ENCODE measurements at regions not wholly inside any gene's neighbourhood (a gene's known extent, or its start where the extent isn't known, plus 50 kb on each side); places are given as distances from the start of the nearest gene placed in this dataset.

GRCh38 chr20:52801628-52802006 is 170.5 kb upstream of the TSHZ2 start:
- Histone ChIP-seq H2AFZ (ENCODE audit: low read depth, low read length) (no peak overlapping the region), H3K27ac (ENCODE audit: low read length) (no peak overlapping the region), H3K4me1 (ENCODE audit: insufficient read depth, low read length) (no peaks in the 10 kb centered on the region), H3K4me2 (ENCODE audit: insufficient read depth, low read length) (no peak overlapping the region), H3K4me3 (ENCODE audit: low read depth in 1 of 2, low read length in 2 of 2) (no peak overlapping the region), H3K79me2 (ENCODE audit: insufficient read depth, low read length) (no peaks in the 10 kb centered on the region), H3K27me3 (ENCODE audit: insufficient read depth, low read length, poor library complexity) (peaks cover 10% of the 10 kb centered on the region), H3K9ac (ENCODE audit: low read depth, low read length) (no peak overlapping the region), H3K9me3 (ENCODE audit: insufficient read depth, low read length, severe bottlenecking) (no peaks in the 10 kb centered on the region), H3K36me3 (ENCODE audit: insufficient read depth, low read length) (no peaks in the 10 kb centered on the region), H4K20me1 (ENCODE audit: insufficient read depth, low read length) (no peaks in the 10 kb centered on the region)
- TF ChIP-seq, protein P1, sequence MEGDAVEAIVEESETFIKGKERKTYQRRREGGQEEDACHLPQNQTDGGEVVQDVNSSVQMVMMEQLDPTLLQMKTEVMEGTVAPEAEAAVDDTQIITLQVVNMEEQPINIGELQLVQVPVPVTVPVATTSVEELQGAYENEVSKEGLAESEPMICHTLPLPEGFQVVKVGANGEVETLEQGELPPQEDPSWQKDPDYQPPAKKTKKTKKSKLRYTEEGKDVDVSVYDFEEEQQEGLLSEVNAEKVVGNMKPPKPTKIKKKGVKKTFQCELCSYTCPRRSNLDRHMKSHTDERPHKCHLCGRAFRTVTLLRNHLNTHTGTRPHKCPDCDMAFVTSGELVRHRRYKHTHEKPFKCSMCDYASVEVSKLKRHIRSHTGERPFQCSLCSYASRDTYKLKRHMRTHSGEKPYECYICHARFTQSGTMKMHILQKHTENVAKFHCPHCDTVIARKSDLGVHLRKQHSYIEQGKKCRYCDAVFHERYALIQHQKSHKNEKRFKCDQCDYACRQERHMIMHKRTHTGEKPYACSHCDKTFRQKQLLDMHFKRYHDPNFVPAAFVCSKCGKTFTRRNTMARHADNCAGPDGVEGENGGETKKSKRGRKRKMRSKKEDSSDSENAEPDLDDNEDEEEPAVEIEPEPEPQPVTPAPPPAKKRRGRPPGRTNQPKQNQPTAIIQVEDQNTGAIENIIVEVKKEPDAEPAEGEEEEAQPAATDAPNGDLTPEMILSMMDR (IDR thresholded peaks at IDR 0.05; ENCODE audit: borderline replicate concordance, extremely low read depth, low read length, poor library complexity, severe bottlenecking), result no peak
- TF ChIP-seq EZH2 (IDR thresholded peaks at IDR 0.05; ENCODE audit: borderline replicate concordance, low read depth, low read length, severe bottlenecking), result no peak
- no peak for ATAC-seq (ENCODE audit: insufficient read depth, low read depth)
- no peak for DNase-seq

DNA sequence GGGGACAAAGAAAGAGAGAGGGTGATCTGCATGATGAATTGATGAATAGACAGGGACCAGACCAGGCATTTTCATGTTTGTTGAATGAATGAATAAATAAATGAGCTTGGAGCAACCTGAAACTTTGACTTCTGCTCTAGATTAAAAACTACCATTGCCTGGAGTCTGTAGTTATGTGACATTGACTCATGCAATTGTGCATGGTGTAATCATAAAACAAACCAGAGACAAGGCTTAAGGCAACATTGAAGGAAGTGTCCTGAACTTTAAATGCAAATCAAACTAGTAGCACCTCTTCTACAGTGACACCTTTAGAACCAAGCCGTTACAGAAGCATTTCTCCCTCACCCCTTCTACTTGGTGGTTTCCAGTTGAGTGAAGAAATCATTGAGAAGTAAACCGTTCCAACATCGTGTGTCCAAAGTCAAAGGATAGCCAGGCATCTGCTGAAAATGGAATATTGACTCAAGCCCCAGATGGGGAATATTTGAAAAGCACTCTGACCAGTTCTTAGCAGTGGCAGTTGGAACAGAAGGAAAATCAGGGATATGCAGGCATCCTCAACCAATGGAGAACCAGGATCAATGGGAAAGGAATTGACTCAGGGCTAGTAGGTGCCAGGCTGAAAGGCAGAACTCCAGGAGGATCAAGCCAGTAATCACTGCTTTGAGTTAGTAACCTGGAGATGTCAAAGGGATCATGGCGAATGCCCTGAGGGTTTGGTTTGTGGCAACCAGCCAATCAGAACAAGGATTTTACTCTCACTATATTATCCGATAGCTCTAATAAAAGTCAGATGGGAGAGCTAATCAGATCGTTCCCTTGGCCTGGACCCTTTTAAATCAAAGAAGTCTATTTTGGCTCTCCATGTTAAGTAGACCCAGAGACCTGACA is 171.2 kb upstream of the TSHZ2 start:
- ATAC-seq (ENCODE audit: insufficient read depth, low read depth), result no peak
- no peaks in the 10 kb centered on the region for H3K4me1 ChIP-seq (ENCODE audit: insufficient read depth, low read length)
- no peaks in the 10 kb centered on the region for H3K36me3 ChIP-seq (ENCODE audit: insufficient read depth, low read length)
- DNase-seq, result no peak
- no peaks in the 10 kb centered on the region for H3K79me2 ChIP-seq (ENCODE audit: insufficient read depth, low read length)
- H3K9me3 ChIP-seq (ENCODE audit: insufficient read depth, low read length, severe bottlenecking), result no peaks in the 10 kb centered on the region
- peaks cover 10% of the 10 kb centered on the region for H3K27me3 ChIP-seq (ENCODE audit: insufficient read depth, low read length, poor library complexity)
- TF ChIP-seq, protein P1 (IDR thresholded peaks at IDR 0.05; ENCODE audit: borderline replicate concordance, extremely low read depth, low read length, poor library complexity, severe bottlenecking), result no peak
- no peak for TF ChIP-seq EZH2 (IDR thresholded peaks at IDR 0.05; ENCODE audit: borderline replicate concordance, low read depth, low read length, severe bottlenecking)
- H2AFZ ChIP-seq (ENCODE audit: low read depth, low read length), result no peak overlapping the region
- no peak overlapping the region for H3K4me2 ChIP-seq (ENCODE audit: insufficient read depth, low read length)
- H3K9ac ChIP-seq (ENCODE audit: low read depth, low read length), result no peak overlapping the region
- H3K4me3 ChIP-seq (ENCODE audit: low read depth in 1 of 2, low read length in 2 of 2), result no peak overlapping the region
- H4K20me1 ChIP-seq (ENCODE audit: insufficient read depth, low read length), result no peaks in the 10 kb centered on the region
- H3K27ac ChIP-seq (ENCODE audit: low read length), result no peak overlapping the region

DNA sequence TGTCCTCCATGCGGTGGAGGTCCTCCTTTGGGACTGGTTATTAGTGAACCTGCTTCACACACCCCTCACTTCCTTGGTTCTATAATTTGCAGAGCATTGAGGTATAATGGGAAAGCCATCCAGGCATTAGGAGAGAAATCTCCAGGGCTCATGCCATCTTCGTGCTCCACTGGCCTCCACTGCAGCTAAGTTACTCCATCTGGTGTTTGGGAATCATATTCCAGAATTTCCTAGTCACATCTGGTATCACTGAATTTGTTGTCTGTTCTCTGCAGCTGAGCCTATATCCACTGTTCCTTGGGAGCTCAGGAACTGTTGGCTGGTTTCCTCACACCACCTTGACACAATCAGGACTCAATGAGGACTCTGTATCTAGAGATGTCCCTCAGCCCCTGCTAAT is 173.0 kb upstream of the TSHZ2 start:
- H3K4me1 ChIP-seq (ENCODE audit: insufficient read depth, low read length), result no peaks in the 10 kb centered on the region
- no peak overlapping the region for H3K4me2 ChIP-seq (ENCODE audit: insufficient read depth, low read length)
- H3K9ac ChIP-seq (ENCODE audit: low read depth, low read length), result no peak overlapping the region
- ATAC-seq (ENCODE audit: insufficient read depth, low read depth) (no peak), DNase-seq (no peak)
- H3K9me3 ChIP-seq (ENCODE audit: insufficient read depth, low read length, severe bottlenecking), result no peaks in the 10 kb centered on the region
- peaks cover 10% of the 10 kb centered on the region for H3K27me3 ChIP-seq (ENCODE audit: insufficient read depth, low read length, poor library complexity)
- no peaks in the 10 kb centered on the region for H4K20me1 ChIP-seq (ENCODE audit: insufficient read depth, low read length)
- no peak overlapping the region for H2AFZ ChIP-seq (ENCODE audit: low read depth, low read length)
- no peaks in the 10 kb centered on the region for H3K79me2 ChIP-seq (ENCODE audit: insufficient read depth, low read length)
- no peaks in the 10 kb centered on the region for H3K36me3 ChIP-seq (ENCODE audit: insufficient read depth, low read length)
- H3K27ac ChIP-seq (ENCODE audit: low read length), result no peak overlapping the region
- no peak overlapping the region for H3K4me3 ChIP-seq (ENCODE audit: low read depth in 1 of 2, low read length in 2 of 2)
- TF ChIP-seq, protein P1 (IDR thresholded peaks at IDR 0.05; ENCODE audit: borderline replicate concordance, extremely low read depth, low read length, poor library complexity, severe bottlenecking), result no peak
- TF ChIP-seq EZH2 (IDR thresholded peaks at IDR 0.05; ENCODE audit: borderline replicate concordance, low read depth, low read length, severe bottlenecking), result no peak
